Osteocyte (in vitro differentiated cells): ENCODE measurements at regions not wholly inside any gene's neighbourhood (a gene's known extent, or its start where the extent isn't known, plus 50 kb on each side); places are given as distances from the start of the nearest gene placed in this dataset.

Experiments
- DNase-seq: peaks from one replicate; pipeline ENCODE4 v3.0.0; 2021; ENCODE audit warnings: mixed read lengths; ENCODE audit not compliant: unreplicated experiment; ENCODE audit errors: extremely low spot score
- H3K27ac Mint-ChIP-seq: one replicate; pipeline ENCODE4 v1.8.0; 2021; ENCODE audit warnings: mild to moderate bottlenecking, mixed read lengths; ENCODE audit not compliant: unreplicated experiment
- H3K27me3 Mint-ChIP-seq: one replicate; pipeline ENCODE4 v1.8.0; 2021; ENCODE audit warnings: mixed read lengths; ENCODE audit not compliant: unreplicated experiment
- H3K36me3 Mint-ChIP-seq: one replicate; pipeline ENCODE4 v1.8.0; 2021; ENCODE audit warnings: mixed read lengths; ENCODE audit not compliant: unreplicated experiment
- H3K4me1 Mint-ChIP-seq: one replicate; pipeline ENCODE4 v1.8.0; 2021; ENCODE audit warnings: mixed read lengths; ENCODE audit not compliant: unreplicated experiment
- H3K4me3 Mint-ChIP-seq: one replicate; pipeline ENCODE4 v1.8.0; 2021; ENCODE audit warnings: mild to moderate bottlenecking, moderate library complexity, mixed read lengths; ENCODE audit not compliant: unreplicated experiment
- H3K9me3 Mint-ChIP-seq: one replicate; pipeline ENCODE4 v1.8.0; 2021; ENCODE audit warnings: mixed read lengths; ENCODE audit not compliant: unreplicated experiment
- TF ChIP-seq, protein P1 (sequence below): fragments of 200-600 bp; sonication (generic); IDR thresholded peaks from 2 replicates; pipeline ENCODE4 v1.5.0; 2021; ENCODE audit warnings: antibody characterized with exemption, mild to moderate bottlenecking, moderate library complexity

DNA sequence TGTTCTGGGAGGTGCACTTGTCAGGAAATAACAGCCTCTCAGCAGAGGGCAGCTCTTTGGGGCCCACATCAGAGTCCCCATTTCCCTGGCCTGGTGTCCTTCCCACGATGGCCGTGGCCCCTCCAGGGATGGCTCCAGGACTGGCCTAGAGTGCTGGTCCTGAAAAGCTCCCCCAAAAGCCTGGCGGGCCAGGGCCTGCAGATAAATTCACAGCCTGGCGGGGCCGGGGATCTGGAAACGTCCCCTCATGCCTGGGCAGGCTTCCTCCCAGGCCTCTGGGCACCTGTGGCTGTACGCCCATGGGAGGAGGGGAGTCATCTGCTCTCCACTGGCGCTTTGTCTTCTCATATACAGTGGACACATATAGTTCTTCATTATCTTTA is 52.6 kb upstream of the HS6ST1 start:
- TF ChIP-seq, protein P1, sequence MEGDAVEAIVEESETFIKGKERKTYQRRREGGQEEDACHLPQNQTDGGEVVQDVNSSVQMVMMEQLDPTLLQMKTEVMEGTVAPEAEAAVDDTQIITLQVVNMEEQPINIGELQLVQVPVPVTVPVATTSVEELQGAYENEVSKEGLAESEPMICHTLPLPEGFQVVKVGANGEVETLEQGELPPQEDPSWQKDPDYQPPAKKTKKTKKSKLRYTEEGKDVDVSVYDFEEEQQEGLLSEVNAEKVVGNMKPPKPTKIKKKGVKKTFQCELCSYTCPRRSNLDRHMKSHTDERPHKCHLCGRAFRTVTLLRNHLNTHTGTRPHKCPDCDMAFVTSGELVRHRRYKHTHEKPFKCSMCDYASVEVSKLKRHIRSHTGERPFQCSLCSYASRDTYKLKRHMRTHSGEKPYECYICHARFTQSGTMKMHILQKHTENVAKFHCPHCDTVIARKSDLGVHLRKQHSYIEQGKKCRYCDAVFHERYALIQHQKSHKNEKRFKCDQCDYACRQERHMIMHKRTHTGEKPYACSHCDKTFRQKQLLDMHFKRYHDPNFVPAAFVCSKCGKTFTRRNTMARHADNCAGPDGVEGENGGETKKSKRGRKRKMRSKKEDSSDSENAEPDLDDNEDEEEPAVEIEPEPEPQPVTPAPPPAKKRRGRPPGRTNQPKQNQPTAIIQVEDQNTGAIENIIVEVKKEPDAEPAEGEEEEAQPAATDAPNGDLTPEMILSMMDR = no peak
- peaks cover 68% of the 10 kb centered on the region for H3K4me1 Mint-ChIP-seq
- no peak for DNase-seq
- no peaks in the 10 kb centered on the region for H3K9me3 Mint-ChIP-seq
- H3K27me3 Mint-ChIP-seq = no peaks in the 10 kb centered on the region
- H3K4me3 Mint-ChIP-seq = no peak overlapping the region
- H3K36me3 Mint-ChIP-seq = no peaks in the 10 kb centered on the region
- H3K27ac Mint-ChIP-seq = no peak overlapping the region

- Mint-ChIP-seq H3K27ac (no peak overlapping the region), H3K9me3 (no peaks in the 10 kb centered on the region), H3K4me1 (peaks cover 62% of the 10 kb centered on the region), H3K4me3 (no peak overlapping the region), H3K36me3 (no peaks in the 10 kb centered on the region), H3K27me3 (no peaks in the 10 kb centered on the region)
- TF ChIP-seq, protein P1 = no peak
- DNase-seq = no peak
These were observed 53.1 kb upstream of the HS6ST1 start for GRCh38 chr2:128371648-128372345.

DNA sequence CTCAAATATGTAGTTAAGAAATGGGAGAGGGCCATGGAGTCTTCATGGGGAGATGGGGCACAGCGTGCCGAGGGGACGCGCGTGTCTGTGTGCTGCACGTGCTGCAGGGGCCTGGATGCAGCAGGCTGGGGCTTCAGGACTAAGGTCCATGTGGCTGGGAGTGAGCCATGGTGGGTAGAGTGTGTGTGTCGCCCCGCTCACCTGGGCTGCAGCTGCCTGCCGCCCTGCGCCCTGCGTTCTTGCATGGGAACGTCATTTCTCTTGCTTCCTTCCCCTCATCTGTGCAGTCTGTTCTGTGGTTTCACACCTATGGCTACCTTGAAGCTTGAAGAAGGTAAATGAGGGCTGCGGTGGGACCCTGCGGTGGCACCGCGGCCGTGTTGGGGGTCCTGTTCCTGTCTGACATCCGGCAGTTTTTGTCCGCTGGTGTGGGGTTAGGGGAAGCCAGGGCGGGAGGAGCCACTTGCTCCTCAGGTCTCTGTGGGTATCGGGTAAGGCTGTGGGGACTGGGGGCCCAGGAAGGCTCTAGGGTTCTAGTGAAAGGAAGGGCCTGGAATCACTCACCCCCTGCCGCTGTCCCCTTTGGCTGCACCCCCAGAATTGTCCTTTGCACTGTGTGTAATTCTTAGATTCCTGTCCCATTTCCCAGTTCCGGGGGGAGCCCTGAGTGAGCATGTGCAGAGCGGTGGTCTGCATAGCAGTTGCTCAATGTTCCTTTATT is 54.1 kb upstream of the HS6ST1 start:
- Mint-ChIP-seq H3K4me1 (peaks cover 52% of the 10 kb centered on the region), H3K27ac (no peak overlapping the region), H3K4me3 (no peak overlapping the region), H3K36me3 (no peaks in the 10 kb centered on the region), H3K9me3 (no peaks in the 10 kb centered on the region), H3K27me3 (no peaks in the 10 kb centered on the region)
- TF ChIP-seq, protein P1 = no peak
- DNase-seq = no peak

GRCh38 chr2:128373451-128374000 is 54.9 kb upstream of the HS6ST1 start:
- Mint-ChIP-seq H3K4me1 (peaks cover 48% of the 10 kb centered on the region), H3K36me3 (no peaks in the 10 kb centered on the region), H3K4me3 (no peak overlapping the region), H3K9me3 (no peaks in the 10 kb centered on the region), H3K27ac (no peak overlapping the region), H3K27me3 (no peaks in the 10 kb centered on the region)
- TF ChIP-seq, protein P1 = no peak
- no peak for DNase-seq

DNA sequence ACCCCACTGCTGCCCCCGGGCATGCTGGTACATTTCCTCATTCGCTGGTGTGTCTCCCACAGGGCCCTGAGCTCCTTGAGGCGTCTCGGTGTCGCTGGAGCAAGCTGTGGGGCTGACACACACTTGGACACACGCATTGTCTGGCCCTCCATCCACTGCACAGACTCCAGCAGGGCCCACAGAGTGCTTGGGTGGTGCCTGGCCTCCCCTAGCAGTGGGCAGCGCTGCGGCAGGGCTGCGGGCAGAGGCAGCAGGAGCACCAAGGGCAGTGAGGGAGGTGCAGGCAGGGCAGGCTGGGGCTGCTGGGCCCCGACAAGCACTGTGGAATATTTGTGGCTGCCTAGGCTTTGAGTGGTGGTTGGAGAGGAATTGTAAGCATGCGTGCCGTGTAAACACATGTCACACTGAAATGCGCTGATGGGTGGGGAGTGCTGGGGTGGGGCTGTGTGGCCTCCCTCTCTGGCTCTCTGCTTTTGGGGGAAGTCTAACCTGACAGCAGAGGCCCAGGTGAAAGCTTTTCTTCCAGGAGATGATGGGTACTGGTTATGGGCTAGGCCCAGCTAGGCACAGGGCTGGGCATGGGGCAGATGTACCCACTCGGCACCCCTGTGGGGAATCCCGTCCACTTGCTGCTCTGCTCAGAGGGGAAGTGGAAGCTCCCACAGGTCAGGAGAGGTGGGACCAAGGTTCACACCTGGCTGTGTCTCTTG is 55.5 kb upstream of the HS6ST1 start:
- Mint-ChIP-seq H3K27ac (no peak overlapping the region), H3K4me1 (peaks cover 48% of the 10 kb centered on the region), H3K27me3 (no peaks in the 10 kb centered on the region), H3K36me3 (no peaks in the 10 kb centered on the region), H3K9me3 (no peaks in the 10 kb centered on the region), H3K4me3 (no peak overlapping the region)
- TF ChIP-seq, protein P1 = no peak
- DNase-seq = no peak
